Endodermal cell (in vitro differentiated cells): ENCODE measurements at regions not wholly inside any gene's neighbourhood (a gene's known extent, or its start where the extent isn't known, plus 50 kb on each side); places are given as distances from the start of the nearest gene placed in this dataset.
"Not testable (repeated sequence)": the region's sequence is repeated elsewhere in the genome, so short reads cannot be mapped to it uniquely, and the experiment has no call there.

Source experiments
- DNase-seq: peaks from one replicate; pipeline ENCODE4 v3.0.0-alpha.2; 2017
- H3K27ac ChIP-seq: 2 replicates; pipeline ENCODE4 v1.5.1; 2013; ENCODE audit warnings: mild to moderate bottlenecking, low read depth, low read length, moderate library complexity
- H3K27me3 ChIP-seq: 2 replicates; pipeline ENCODE4 v1.6.1; 2013; ENCODE audit warnings: mild to moderate bottlenecking, low read length, moderate library complexity; ENCODE audit not compliant: insufficient read depth, control insufficient read depth, poor library complexity, severe bottlenecking
- H3K36me3 ChIP-seq: 2 replicates; pipeline ENCODE4 v1.7.0; 2013; ENCODE audit warnings: mild to moderate bottlenecking, low read length, moderate library complexity; ENCODE audit not compliant: control insufficient read depth, insufficient read depth
- H3K4me1 ChIP-seq: one replicate; pipeline ENCODE4 v1.7.0; 2013; ENCODE audit warnings: low read length; ENCODE audit not compliant: control insufficient read depth, insufficient read depth
- H3K4me3 ChIP-seq: 2 replicates; pipeline ENCODE4 v1.5.1; 2013; ENCODE audit warnings: mild to moderate bottlenecking, low read length, moderate library complexity
- H3K9ac ChIP-seq: 2 replicates; pipeline ENCODE4 v1.6.1; 2013; ENCODE audit warnings: mild to moderate bottlenecking, low read length, moderate library complexity; ENCODE audit not compliant: poor library complexity, severe bottlenecking; ENCODE audit errors: extremely low read depth
- H3K9me3 ChIP-seq: 2 replicates; pipeline ENCODE4 v1.6.1; 2013; ENCODE audit warnings: mild to moderate bottlenecking, low read length, moderate library complexity; ENCODE audit not compliant: control insufficient read depth
- H3K27ac Mint-ChIP-seq: 2 replicates; pipeline ENCODE4 v1.8.0; 2020; ENCODE audit warnings: mixed read lengths
- H3K27me3 Mint-ChIP-seq: 2 replicates; pipeline ENCODE4 v1.8.0; 2021; ENCODE audit warnings: mild to moderate bottlenecking, mixed read lengths; ENCODE audit not compliant: insufficient read depth
- H3K36me3 Mint-ChIP-seq: 2 replicates; pipeline ENCODE4 v1.8.0; 2020; ENCODE audit warnings: low read depth, mixed read lengths
- H3K4me1 Mint-ChIP-seq: 2 replicates; pipeline ENCODE4 v1.8.0; 2020; ENCODE audit warnings: mixed read lengths
- H3K4me3 Mint-ChIP-seq: 2 replicates; pipeline ENCODE4 v1.8.0; 2020; ENCODE audit warnings: mild to moderate bottlenecking, moderate library complexity, mixed read lengths
- H3K9me3 Mint-ChIP-seq: 2 replicates; pipeline ENCODE4 v1.8.0; 2020; ENCODE audit warnings: mild to moderate bottlenecking, mixed read lengths
- WGBS, 2 experiments: methylation state at CpG; one replicate each; pipeline versions ENCODE4 v1.1.5 to v1.1.7; 2013; ENCODE audit warnings: missing lambda C conversion rate in 2 of 2, mixed read lengths in 1 of 2; ENCODE audit not compliant: insufficient coverage in 1 of 2, insufficient read length in 1 of 2; 5-methylcytosine and 5-hydroxymethylcytosine counted together
- TF ChIP-seq, protein P1 (sequence below): fragments of 200-600 bp; sonication (generic); conservative IDR thresholded peaks from 2 replicates; pipeline ENCODE4 v1.5.0; 2021; ENCODE audit warnings: antibody characterized with exemption, mild to moderate bottlenecking

DNA sequence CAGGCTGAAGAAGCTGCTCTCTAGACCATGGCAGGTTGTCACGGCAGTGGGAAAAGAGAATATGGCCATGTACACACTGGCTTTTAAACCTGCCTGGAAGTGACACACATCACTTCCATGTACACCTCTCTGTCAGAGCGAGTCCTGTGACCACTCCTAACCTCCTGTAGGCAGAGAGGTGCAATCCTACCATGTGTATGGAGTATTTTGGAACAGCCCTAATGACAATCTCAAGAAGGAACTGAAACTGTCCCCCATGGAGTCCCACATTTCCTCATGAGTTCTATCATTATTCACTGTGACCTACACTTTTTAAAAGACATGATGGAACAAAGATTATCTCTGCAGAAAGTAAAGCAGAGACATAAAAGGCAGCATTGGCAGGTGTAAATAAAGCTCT is 153.4 kb upstream of the PFN2 start:
- TF ChIP-seq, protein P1, sequence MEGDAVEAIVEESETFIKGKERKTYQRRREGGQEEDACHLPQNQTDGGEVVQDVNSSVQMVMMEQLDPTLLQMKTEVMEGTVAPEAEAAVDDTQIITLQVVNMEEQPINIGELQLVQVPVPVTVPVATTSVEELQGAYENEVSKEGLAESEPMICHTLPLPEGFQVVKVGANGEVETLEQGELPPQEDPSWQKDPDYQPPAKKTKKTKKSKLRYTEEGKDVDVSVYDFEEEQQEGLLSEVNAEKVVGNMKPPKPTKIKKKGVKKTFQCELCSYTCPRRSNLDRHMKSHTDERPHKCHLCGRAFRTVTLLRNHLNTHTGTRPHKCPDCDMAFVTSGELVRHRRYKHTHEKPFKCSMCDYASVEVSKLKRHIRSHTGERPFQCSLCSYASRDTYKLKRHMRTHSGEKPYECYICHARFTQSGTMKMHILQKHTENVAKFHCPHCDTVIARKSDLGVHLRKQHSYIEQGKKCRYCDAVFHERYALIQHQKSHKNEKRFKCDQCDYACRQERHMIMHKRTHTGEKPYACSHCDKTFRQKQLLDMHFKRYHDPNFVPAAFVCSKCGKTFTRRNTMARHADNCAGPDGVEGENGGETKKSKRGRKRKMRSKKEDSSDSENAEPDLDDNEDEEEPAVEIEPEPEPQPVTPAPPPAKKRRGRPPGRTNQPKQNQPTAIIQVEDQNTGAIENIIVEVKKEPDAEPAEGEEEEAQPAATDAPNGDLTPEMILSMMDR: no peak
- H3K4me3 Mint-ChIP-seq: no peak overlapping the region
- peaks cover 4% of the 10 kb centered on the region for H3K36me3 Mint-ChIP-seq

DNA sequence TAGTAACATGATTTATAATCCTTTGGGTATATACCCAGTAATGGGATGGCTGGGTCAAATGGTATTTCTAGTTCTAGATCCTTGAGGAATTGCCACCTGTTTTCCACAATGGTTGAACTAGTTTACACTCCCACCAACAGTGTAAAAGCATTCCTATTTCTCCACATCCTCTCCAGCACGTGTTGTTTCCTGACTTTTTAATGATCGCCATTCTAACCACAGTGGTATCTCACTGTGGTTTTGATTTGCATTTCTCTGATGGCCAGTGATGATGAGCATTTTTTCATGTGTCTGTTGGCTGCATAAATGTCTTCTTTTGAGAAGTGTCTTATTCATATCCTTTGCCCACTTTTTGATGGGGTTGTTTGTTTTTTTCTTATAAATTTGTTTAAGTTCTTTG is 152.6 kb upstream of the PFN2 start:
- not testable (repeated sequence) for H3K27me3 Mint-ChIP-seq, H3K27ac ChIP-seq, H3K9me3 Mint-ChIP-seq, H3K27me3 ChIP-seq, DNase-seq, H3K27ac Mint-ChIP-seq, H3K4me3 Mint-ChIP-seq, H3K36me3 Mint-ChIP-seq, H3K4me3 ChIP-seq, H3K36me3 ChIP-seq, H3K9ac ChIP-seq
- 89% methylated on average over 2 of the region's 2 CpGs; no CpG with 5 or more reads in 1 of the 2 experiments for WGBS, 2 experiments
- Histone ChIP-seq H3K4me1 (peaks cover 11% of the 10 kb centered on the region), H3K9me3 (peaks cover 14% of the 10 kb centered on the region)
- peaks cover 21% of the 10 kb centered on the region for H3K4me1 Mint-ChIP-seq

More for the DNA sequence above, 153.4 kb upstream of the PFN2 start:
- no peaks in the 10 kb centered on the region for H3K36me3 ChIP-seq
- H3K27ac Mint-ChIP-seq: no peak overlapping the region
- no peak overlapping the region for H3K27ac ChIP-seq
- H3K4me3 ChIP-seq: no peak overlapping the region
- 96 to 100% methylated on average over 2 of the region's 2 CpGs for WGBS, 2 experiments
- H3K9me3 Mint-ChIP-seq: peaks cover 9% of the 10 kb centered on the region
- peaks cover 24% of the 10 kb centered on the region for H3K4me1 Mint-ChIP-seq
- no peak overlapping the region for H3K9ac ChIP-seq
- H3K27me3 ChIP-seq: no peaks in the 10 kb centered on the region
- no peaks in the 10 kb centered on the region for H3K27me3 Mint-ChIP-seq
- no peak for DNase-seq
- peaks cover 14% of the 10 kb centered on the region for H3K9me3 ChIP-seq
- peaks cover 19% of the 10 kb centered on the region for H3K4me1 ChIP-seq

DNA sequence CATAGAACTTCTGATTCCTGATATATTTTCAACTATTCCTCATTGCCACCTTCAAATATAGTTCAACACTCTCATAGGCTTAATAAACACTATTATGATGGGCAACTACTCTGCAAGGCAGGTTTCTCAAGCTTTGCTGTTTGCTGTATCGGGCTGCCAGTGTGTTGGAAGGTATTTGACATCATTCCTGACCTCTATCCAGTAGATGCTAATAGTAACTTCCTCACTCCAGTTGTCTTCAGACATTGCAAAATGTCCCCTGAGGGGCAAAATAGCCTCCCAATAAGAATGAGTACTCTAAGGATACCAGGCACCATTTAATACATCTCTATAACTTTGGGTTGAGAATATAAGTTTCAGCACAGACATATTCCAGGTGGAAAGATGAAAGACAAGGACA is 147.5 kb upstream of the PFN2 start:
- H3K4me1 ChIP-seq: peaks cover 4% of the 10 kb centered on the region

More for the DNA sequence above, 147.5 kb upstream of the PFN2 start:
- H3K27me3 Mint-ChIP-seq: no peaks in the 10 kb centered on the region
- no peak overlapping the region for H3K9ac ChIP-seq
- WGBS, 2 experiments: 100% methylated on average over 1 of the region's 1 CpG; no CpG with 5 or more reads in 1 of the 2 experiments
- H3K27ac ChIP-seq: no peak overlapping the region
- H3K36me3 ChIP-seq: no peaks in the 10 kb centered on the region
- DNase-seq: no peak
- no peak overlapping the region for H3K4me3 Mint-ChIP-seq
- no peak overlapping the region for H3K27ac Mint-ChIP-seq
- no peaks in the 10 kb centered on the region for H3K27me3 ChIP-seq
- peaks cover 4% of the 10 kb centered on the region for H3K36me3 Mint-ChIP-seq
- TF ChIP-seq, protein P1: no peak
- H3K4me1 Mint-ChIP-seq: peaks cover 43% of the 10 kb centered on the region
- no peak overlapping the region for H3K4me3 ChIP-seq
- H3K9me3 Mint-ChIP-seq: peaks cover 9% of the 10 kb centered on the region
- peaks cover 14% of the 10 kb centered on the region for H3K9me3 ChIP-seq
